Ascending aorta (tissue), 2 donors: ENCODE measurements at regions not wholly inside any gene's neighbourhood (a gene's known extent, or its start where the extent isn't known, plus 50 kb on each side); places are given as distances from the start of the nearest gene placed in this dataset.

ENCODE experiments used
- DNase-seq, 2 donors: peaks; one replicate each; pipeline ENCODE4 v3.0.0-alpha.2; 2019; ENCODE audit warnings: low spot score in 2 of 2
- H3K27ac ChIP-seq, 2 donors: fragments of 200-600 bp; sonication (generic); one replicate each; pipeline ENCODE4 v1.5.1; 2016 to 2017; ENCODE audit warnings: mild to moderate bottlenecking in 1 of 2
- H3K27me3 ChIP-seq: fragments of 200-600 bp; sonication (generic); one replicate; pipeline ENCODE4 v1.5.1; 2017
- H3K36me3 ChIP-seq, 2 donors: fragments of 200-600 bp; sonication (generic); one replicate each; pipeline ENCODE4 v1.5.1; 2016
- H3K4me1 ChIP-seq, 2 donors: fragments of 200-600 bp; sonication (generic); one replicate each; pipeline ENCODE4 v1.5.1; 2016 to 2017; ENCODE audit warnings: mild to moderate bottlenecking in 1 of 2
- H3K4me3 ChIP-seq, 2 donors: fragments of 200-600 bp; sonication (generic); one replicate each; pipeline ENCODE4 v1.5.1; 2016 to 2017; ENCODE audit warnings: mild to moderate bottlenecking in 1 of 2
- H3K9me3 ChIP-seq, 2 donors: fragments of 200-600 bp; sonication (generic); one replicate each; pipeline ENCODE4 v1.5.1; 2016
- intact Hi-C: fragments of 100-400 bp; cut with DNase I; formaldehyde crosslinking; loops from one replicate; pipeline ENCODE4 v1.15.1; 2023
- TF ChIP-seq, protein P1 (sequence below), 3 experiments: fragments of 200-600 bp in 2 of 3; fragments of 450-650 bp in 1 of 3; sonication (generic) in 2 of 3; IDR thresholded peaks; one replicate each; pipeline ENCODE4 v1.5.1; 2016 to 2019; ENCODE audit warnings: antibody characterized with exemption in 3 of 3, mild to moderate bottlenecking in 1 of 3, moderate library complexity in 1 of 3

DNA sequence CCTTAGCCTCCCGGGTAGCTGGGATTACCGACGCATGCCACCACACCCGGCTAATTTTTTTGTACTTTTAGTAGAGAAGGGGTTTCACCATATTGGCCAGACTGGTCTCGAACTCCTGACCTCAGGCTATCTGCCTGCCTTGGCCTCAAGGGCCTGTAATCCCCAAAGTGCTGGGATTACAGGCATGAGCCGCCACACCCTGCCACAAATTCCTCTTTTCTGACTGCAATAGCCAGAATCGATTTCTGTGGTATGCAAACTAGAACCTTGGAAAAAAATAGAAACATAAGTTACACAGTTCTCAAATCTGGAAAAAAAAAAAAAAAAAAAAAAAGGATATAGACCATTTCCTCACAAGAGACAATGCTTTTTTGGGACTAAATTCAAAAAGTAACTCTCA lies 184.6 kb upstream of the EGLN3 start:
- H3K9me3 ChIP-seq: no peaks in the 10 kb centered on the region
- no peak overlapping the region for H3K27ac ChIP-seq
- no peak for DNase-seq
- H3K27me3 ChIP-seq: no peaks in the 10 kb centered on the region
- H3K36me3 ChIP-seq: no peaks in the 10 kb centered on the region
- H3K4me3 ChIP-seq: no peak overlapping the region
- intact Hi-C loops: no loop called here
- TF ChIP-seq, protein P1, sequence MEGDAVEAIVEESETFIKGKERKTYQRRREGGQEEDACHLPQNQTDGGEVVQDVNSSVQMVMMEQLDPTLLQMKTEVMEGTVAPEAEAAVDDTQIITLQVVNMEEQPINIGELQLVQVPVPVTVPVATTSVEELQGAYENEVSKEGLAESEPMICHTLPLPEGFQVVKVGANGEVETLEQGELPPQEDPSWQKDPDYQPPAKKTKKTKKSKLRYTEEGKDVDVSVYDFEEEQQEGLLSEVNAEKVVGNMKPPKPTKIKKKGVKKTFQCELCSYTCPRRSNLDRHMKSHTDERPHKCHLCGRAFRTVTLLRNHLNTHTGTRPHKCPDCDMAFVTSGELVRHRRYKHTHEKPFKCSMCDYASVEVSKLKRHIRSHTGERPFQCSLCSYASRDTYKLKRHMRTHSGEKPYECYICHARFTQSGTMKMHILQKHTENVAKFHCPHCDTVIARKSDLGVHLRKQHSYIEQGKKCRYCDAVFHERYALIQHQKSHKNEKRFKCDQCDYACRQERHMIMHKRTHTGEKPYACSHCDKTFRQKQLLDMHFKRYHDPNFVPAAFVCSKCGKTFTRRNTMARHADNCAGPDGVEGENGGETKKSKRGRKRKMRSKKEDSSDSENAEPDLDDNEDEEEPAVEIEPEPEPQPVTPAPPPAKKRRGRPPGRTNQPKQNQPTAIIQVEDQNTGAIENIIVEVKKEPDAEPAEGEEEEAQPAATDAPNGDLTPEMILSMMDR (IDR thresholded peaks at IDR 0.05): no peak
- peaks cover 0 to 2% of the 10 kb centered on the region in 2 donors for H3K4me1 ChIP-seq

DNA sequence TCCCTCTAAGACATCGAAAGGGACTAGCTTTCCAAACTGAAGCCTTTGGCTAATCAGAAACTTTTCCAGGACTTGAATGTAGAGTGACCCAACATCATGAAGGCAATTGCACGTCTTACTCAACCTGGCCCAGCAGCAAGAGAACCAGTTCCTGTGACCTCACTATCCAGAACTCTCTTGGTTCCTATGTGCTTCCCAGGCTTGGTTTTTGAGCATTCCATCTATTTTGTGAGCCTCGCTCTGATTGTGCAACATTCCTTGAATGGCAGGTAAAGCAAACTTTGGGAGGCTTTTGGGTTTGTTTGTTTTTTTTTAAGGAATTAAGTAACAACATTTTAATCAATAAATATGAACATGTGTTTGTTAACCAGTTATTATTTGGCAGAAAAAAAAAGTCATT lies 183.6 kb upstream of the EGLN3 start:
- no peak for DNase-seq
- Histone ChIP-seq H3K27ac (no peak overlapping the region), H3K9me3 (no peaks in the 10 kb centered on the region), H3K36me3 (no peaks in the 10 kb centered on the region), H3K4me3 (no peak overlapping the region), H3K27me3 (no peaks in the 10 kb centered on the region), H3K4me1 (peaks cover 2% of the 10 kb centered on the region in 2 donors)
- TF ChIP-seq, protein P1 (IDR thresholded peaks at IDR 0.05): no peak
- intact Hi-C loops: no loop called here

DNA sequence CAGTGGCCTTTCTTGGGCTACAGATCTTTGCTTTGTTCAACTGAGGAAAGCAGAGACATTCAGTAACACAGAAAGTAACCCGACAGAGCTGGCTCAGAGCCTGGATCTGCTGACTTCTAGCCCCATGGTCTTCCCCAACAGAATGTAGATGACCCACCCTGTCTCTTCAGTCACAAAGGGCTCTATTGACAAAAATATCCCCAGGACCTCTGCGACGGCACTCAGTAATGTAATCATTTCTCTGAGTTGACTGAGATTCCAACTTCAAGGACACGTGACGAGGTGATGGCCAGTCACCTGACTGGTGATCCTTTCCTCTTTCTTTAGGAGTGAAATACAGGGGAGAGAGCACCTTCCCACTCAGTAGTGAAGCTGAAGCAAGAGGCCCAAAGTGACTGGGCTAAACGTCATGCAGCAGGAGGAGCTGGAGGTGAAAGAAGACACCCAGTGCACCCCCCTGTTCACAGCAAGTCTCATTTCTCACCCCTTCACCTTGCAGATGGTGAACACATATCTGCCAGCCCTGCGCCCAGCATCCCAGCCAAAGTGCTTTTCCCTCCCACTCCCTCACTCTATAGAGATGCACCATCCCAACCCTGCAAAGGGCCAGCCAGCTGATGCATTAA lies 179.2 kb upstream of the EGLN3 start:
- peaks cover 2% of the 10 kb centered on the region in 2 donors for H3K4me1 ChIP-seq
- TF ChIP-seq, protein P1 (IDR thresholded peaks at IDR 0.05): no peak
- no peaks in the 10 kb centered on the region for H3K9me3 ChIP-seq
- no peak overlapping the region for H3K4me3 ChIP-seq
- H3K27ac ChIP-seq: no peak overlapping the region
- no peaks in the 10 kb centered on the region for H3K36me3 ChIP-seq
- intact Hi-C loops: no loop called here
- H3K27me3 ChIP-seq: no peaks in the 10 kb centered on the region
- DNase-seq: no peak

DNA sequence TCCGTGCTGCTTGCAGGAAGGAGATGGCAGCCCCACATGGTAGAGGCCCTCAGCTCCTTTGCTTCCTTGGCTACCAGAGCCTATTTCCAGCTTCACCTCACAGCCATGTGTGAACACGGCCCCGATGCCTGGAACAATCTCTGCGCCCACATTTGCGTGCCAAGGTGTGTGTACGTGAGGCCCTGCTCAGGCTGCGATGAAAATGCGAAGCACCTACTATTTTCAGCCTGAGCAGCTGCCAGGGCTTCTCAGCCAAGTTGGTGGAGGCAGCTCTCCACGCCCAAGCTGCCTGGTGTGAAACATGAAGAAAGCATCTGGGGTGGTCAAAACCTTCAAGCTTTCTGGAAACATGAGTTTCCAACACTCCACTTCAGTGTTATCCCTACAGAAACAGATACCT lies 177.8 kb upstream of the EGLN3 start:
- no peaks in the 10 kb centered on the region for H3K9me3 ChIP-seq
- intact Hi-C loops: no loop called here
- TF ChIP-seq, protein P1 (IDR thresholded peaks at IDR 0.05): no peak

DNA sequence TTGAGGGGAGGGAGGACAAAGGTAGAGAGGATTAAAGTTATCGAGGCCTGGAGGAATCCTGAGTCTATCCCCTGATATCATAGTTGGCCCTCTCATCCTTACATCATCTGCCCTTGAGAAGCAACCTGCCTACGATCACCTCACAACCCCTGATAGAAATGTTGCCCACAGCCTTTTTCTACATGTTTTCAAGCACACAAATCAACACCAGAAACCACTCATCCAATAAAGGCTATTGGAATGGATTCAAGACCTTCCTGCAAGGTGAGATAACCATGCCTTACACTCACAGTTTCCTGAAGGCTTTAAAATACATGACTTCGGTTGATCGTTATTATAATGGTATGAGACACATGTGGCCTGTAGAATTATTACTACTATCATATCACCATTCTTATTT lies 175.7 kb upstream of the EGLN3 start:
- no peaks in the 10 kb centered on the region for H3K36me3 ChIP-seq
- no peaks in the 10 kb centered on the region for H3K27me3 ChIP-seq
- no peaks in the 10 kb centered on the region for H3K9me3 ChIP-seq
- H3K4me3 ChIP-seq: no peak overlapping the region
- DNase-seq: no peak
- H3K27ac ChIP-seq: no peak overlapping the region
- TF ChIP-seq, protein P1 (IDR thresholded peaks at IDR 0.05): no peak
- intact Hi-C loops: no loop called here
- H3K4me1 ChIP-seq: peaks cover 2% of the 10 kb centered on the region in 2 donors

More for the DNA sequence above, 177.8 kb upstream of the EGLN3 start:
- no peak for DNase-seq
- Histone ChIP-seq H3K27ac (peak overlapping the region in 1 of 2 donors; percentile 22), H3K27me3 (no peaks in the 10 kb centered on the region), H3K36me3 (no peaks in the 10 kb centered on the region), H3K4me3 (no peak overlapping the region), H3K4me1 (peaks cover 2% of the 10 kb centered on the region in 2 donors)

DNA sequence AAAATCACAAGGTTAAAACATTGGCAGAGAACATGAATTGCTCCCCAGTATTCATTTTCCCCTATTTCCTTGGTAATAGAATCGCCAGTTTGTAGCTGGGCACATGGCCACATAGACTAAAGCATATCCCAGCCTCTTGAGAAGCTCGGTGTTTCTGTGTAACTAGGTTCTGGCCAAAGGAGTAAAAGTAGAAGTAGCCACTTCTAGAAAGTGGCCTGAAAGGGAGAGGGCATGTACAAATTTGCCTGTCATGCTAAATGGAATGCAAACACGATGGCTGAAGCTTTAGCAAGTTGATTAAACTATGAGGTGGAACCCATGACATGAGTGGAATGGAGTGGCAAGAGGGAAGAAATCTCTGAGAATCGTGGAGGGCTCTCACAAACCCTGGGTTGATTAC lies 173.7 kb upstream of the EGLN3 start:
- Histone ChIP-seq H3K4me1 (no peaks in the 10 kb centered on the region), H3K9me3 (no peaks in the 10 kb centered on the region), H3K27ac (no peak overlapping the region), H3K27me3 (no peaks in the 10 kb centered on the region), H3K4me3 (no peak overlapping the region), H3K36me3 (no peaks in the 10 kb centered on the region)
- TF ChIP-seq, protein P1 (IDR thresholded peaks at IDR 0.05): no peak
- intact Hi-C loops: no loop called here
- no peak for DNase-seq
